ENCODE measurements at regions not wholly inside any gene's neighbourhood (a gene's known extent, or its start where the extent isn't known, plus 50 kb on each side); places are given as distances from the start of the nearest gene placed in this dataset.

DNA sequence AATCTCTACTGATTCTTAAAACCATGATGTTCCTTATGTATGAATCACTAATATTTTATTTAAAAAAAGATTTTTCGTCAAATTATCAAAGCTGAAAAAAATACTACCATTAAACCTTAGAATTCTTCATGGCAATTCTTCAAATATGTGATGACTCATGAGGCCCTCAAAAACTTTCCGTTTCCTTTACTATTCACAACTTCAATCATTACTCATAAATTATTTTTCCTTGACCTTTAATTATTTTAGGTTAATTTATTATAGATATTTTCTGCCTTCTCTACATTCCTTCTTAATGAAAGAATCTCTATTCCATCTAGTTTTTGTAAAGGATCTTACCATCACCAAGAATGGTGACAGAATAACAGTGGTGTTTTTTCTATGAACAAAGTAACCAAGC is 162.1 kb upstream of the SOX5 start:
- peak; percentile 68 for DNase-seq

More for the DNA sequence above, 162.1 kb upstream of the SOX5 start:
- peak; percentile 52; the same call in 1 of the 2 replicates for TF ChIP-seq FOS (IDR thresholded peaks at IDR 0.05; ENCODE audit: low read depth, low read length)
- no peak for TF ChIP-seq CHD1 (IDR thresholded peaks at IDR 0.05; ENCODE audit: low read depth, low read length)
- TF ChIP-seq NFE2L2 (IDR thresholded peaks at IDR 0.05; ENCODE audit: low read depth, low read length) = no peak
- no peak for TF ChIP-seq MXI1 (IDR thresholded peaks at IDR 0.05; ENCODE audit: borderline replicate concordance, low read depth, low read length)
- Histone ChIP-seq H4K8ac (ENCODE audit: low read depth in 2 of 2, low read length in 2 of 2) (peak overlapping the region; percentile 23 to 67; a peak in 1 of 4 replicates), H3K36me3 (ENCODE audit: control insufficient read depth, insufficient read depth, low read length) (no peaks in the 10 kb centered on the region), H3K4me3 (ENCODE audit: insufficient read depth, low read depth, low read length) (no peak overlapping the region), H3K14ac (replicated peaks; ENCODE audit: low read depth, low read length) (peak overlapping the region; percentile 92; the same call in 1 of the 2 replicates), H4K5ac (ENCODE audit: low read depth, low read length) (no peak overlapping the region), H2AK9ac (replicated peaks; ENCODE audit: low read depth, low read length, poor library complexity) (no peak overlapping the region), H3K18ac (ENCODE audit: low read depth, low read length) (peak overlapping the region; percentile 18; the same call in 1 of the 2 replicates), H3K4me2 (ENCODE audit: low read depth, low read length) (peak overlapping the region; percentile 24; the same call in 1 of the 2 replicates), H2BK15ac (ENCODE audit: low read depth, low read length) (0 out of 3 replicates have a peak overlapping the region, but pooled peaks have one; percentile 42), H4K20me1 (ENCODE audit: insufficient read depth, low read length) (no peaks in the 10 kb centered on the region), H3K27me3 (ENCODE audit: control insufficient read depth, insufficient read depth, low read length) (no peaks in the 10 kb centered on the region), H2BK20ac (ENCODE audit: low read depth, low read length) (peak overlapping the region; percentile 84; the same call in 1 of the 2 replicates), H3K9ac (ENCODE audit: low read depth, low read length) (no peak overlapping the region), H2BK5ac (ENCODE audit: low read depth, low read length, poor library complexity, severe bottlenecking) (peak overlapping the region; percentile 85), H3K56ac (ENCODE audit: extremely low read depth, insufficient read depth, low read length) (peak overlapping the region; percentile 61; the same call in 1 of the 2 replicates), H2BK120ac (ENCODE audit: low read depth, low read length) (peak overlapping the region; percentile 88), H3K23ac (ENCODE audit: low read depth, low read length) (no peak overlapping the region), H2AFZ (replicated peaks; ENCODE audit: low read length, poor library complexity) (no peak overlapping the region), H2AK5ac (ENCODE audit: low read depth, low read length) (no peak overlapping the region), H3K27ac (ENCODE audit: insufficient read depth, low read length) (no peak overlapping the region; the same call in 1 of the 2 replicates), H4K91ac (ENCODE audit: insufficient read depth, low read depth, low read length) (no peak overlapping the region), H3K4me1 (ENCODE audit: control insufficient read depth, insufficient read depth, low read length) (peaks cover 2% of the 10 kb centered on the region; the same call in 1 of the 2 replicates), H3K9me1 (ENCODE audit: insufficient read depth, low read length) (no peaks in the 10 kb centered on the region), H3K79me1 (ENCODE audit: low read depth in 1 of 2, low read length in 2 of 2) (0 out of 4 replicates have a peak, but pooled peaks cover 0 to 5% of the 10 kb centered on the region in 2 experiments), H3K9me3 (ENCODE audit: control insufficient read depth, insufficient read depth, low read length) (no peaks in the 10 kb centered on the region; the same call in 1 of the 2 replicates), H3K4ac (ENCODE audit: low read depth, low read length) (peak overlapping the region; percentile 75; the same call in 1 of the 2 replicates)
- peak; percentile 32; the same call in 1 of the 2 replicates for ATAC-seq (ENCODE audit: low read depth)
- dilution Hi-C loops (cut with HindIII; ENCODE audit: low sequenced_read_pairs, unreplicated experiment) = no loop called here
- intact Hi-C loops (cut with micrococcal nuclease) = loop anchor here (2.0 to 10.0 kb wide), 2 partner anchors 451 to 623 kb away; no protein-coding TSS in a partner anchor
- in situ Hi-C loops (cut with MboI; ENCODE audit: low sequenced_read_pairs) = loop anchor here (25.0 kb wide), 1 partner anchor 451 kb away; no protein-coding TSS in a partner anchor
- ChIA-PET POLR2A (ENCODE audit: unreplicated experiment) (no interaction called here), CTCF (no interaction called here)
- BruUV-seq (replicated peaks) = no TSS peak
- 100% methylated on average over 1 of the region's 2 CpGs; no CpG with 5 or more reads in 1 of the 2 experiments for WGBS, 2 experiments (ENCODE audit: extremely low coverage in 2 of 2, insufficient read length in 1 of 2)

Data from IMR-90 (cell line).